Stimulated activated CD4-positive, alpha-beta T cell treated with anti-CD3 and anti-CD28 coated beads, Interleukin-1b, Interleukin-23, amount 100 ng/mL, for 1 hour (primary cell): ENCODE measurements at regions not wholly inside any gene's neighbourhood (a gene's known extent, or its start where the extent isn't known, plus 50 kb on each side); places are given as distances from the start of the nearest gene placed in this dataset.
"Not testable (repeated sequence)": the region's sequence is repeated elsewhere in the genome, so short reads cannot be mapped to it uniquely, and the experiment has no call there.

Experiments used
- DNase-seq, 2 donors: peaks; one replicate each; pipeline ENCODE4 v3.0.0-alpha.2; 2020; ENCODE audit warnings: low read depth in 2 of 2

DNA sequence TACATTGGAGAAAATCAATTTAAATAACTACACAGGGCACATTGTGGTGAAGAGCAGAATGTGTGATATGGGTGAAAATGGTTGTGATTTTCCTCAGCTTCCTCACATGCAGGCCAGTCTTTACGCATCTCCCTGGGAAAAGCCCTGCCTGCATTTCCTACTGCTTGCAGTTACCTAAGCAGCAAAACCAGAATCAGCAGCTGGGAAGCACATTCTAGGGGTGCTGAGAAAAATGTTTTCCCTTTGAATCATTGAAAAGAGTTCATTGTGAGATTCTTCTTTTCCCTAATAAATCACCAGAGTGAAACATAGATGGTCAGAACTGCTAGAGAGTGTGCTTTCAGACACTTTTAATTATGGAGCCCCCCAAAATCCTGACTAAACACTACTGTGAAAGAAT is 656.0 kb downstream of the TDRD15 start:
- DNase-seq = no peak

GRCh38 chr2:21781962-21782361 is 658.2 kb downstream of the TDRD15 start:
- no peak for DNase-seq

DNA sequence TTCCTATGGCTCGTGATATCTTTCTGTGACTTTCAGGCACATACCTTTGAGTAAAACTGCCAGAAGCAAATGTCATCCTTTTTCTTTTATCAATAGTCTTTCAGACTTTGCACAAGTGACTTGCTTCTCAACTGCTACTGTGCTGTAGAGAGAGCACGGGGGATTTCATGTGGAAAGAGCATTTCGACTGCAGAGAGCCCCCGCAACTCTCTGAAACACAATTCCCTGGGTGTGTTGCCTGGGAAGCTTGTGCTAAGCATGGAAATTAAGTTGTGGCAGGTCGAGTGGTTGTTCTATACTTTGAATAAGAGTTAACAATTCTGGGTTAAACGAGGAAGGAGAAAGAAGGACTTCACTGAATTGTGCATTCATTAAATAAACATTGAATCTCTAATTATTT is 659.1 kb downstream of the TDRD15 start:
- no peak for DNase-seq

DNA sequence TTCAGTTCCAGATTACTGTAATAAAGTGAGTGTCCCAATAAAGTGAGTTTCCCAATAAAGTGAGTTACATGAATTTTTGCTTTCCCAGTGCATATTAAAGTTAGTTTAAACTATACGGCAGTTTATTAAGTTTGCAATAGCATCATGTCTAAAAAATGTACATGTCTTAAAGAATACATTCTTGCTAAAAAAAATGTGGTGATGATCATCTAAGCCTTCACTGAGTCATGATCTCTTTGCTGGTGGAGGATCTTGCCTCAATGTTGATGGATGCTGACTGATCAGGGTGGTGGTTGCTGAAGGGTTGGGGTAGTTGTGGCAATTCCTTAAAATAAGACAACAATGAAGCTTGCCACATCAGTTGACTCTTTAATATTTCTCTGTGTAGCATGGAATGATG is 664.2 kb downstream of the TDRD15 start:
- no peak for DNase-seq

DNA sequence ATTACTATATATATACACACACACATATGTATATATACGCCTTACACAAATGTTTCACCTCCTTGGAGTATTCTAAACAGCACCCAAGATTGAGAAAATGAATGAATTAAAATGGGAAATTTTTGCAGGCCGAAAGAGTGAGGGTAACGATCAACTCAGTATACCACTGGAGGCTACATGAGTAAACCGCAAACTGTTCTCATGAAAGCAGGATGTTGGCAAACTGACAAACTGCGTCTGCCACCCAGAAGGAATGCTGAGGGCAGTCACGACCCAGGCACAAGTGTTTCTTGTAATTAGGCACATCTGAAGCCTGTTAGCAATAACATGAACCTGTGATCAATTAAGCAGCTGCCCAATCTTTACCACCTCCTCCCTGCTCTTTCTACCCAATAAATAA is 666.5 kb downstream of the TDRD15 start:
- DNase-seq = not testable (repeated sequence)

- DNase-seq = no peak
These were observed 668.8 kb downstream of the TDRD15 start for GRCh38 chr2:21792571-21792970.

DNA sequence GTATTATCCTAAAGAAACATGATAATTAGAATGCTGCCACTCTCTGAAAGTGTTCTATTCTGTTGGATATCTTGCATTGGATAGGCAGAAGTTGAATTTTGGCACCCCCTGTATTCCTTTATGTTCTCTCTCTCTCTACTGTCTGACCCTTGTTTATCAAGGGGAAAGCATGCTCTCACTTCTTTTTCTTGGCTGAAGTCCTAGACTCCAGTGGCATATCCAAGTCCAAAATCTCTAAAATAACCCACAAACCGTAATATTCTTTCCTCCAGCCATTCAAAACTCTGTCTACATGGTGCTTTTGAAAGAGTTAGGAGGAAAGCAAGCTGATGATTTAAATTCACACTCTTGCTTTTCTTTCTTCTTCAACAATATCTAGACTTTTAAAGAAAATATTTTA is 669.7 kb downstream of the TDRD15 start:
- no peak for DNase-seq

GRCh38 chr2:21794611-21795010 is 670.8 kb downstream of the TDRD15 start:
- DNase-seq = no peak

DNA sequence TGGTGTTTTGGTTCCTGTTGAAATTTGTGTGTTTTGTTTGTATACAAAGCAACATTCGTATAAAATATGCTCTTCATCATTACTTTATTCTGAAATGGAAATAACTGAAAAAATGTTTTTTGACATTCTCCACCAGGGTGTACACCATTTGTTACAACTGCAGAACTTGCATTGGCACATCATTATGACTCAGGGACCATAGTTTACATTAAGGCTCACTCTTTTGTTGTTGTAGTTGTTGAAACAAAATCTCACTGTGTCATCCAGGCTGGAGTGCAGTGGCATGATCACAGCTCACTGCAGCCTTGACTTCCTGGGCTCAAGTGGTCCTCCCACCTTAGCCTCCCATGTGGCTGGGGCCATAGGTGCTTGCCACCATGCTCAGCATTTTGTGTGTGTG is 676.6 kb downstream of the TDRD15 start:
- no peak for DNase-seq

- DNase-seq = no peak
These were observed 679.8 kb downstream of the TDRD15 start for GRCh38 chr2:21803550-21803949.

GRCh38 chr2:21804151-21804550 is 680.4 kb downstream of the TDRD15 start:
- no peak for DNase-seq

GRCh38 chr2:21811541-21811940 is 687.8 kb downstream of the TDRD15 start:
- no peak for DNase-seq

DNA sequence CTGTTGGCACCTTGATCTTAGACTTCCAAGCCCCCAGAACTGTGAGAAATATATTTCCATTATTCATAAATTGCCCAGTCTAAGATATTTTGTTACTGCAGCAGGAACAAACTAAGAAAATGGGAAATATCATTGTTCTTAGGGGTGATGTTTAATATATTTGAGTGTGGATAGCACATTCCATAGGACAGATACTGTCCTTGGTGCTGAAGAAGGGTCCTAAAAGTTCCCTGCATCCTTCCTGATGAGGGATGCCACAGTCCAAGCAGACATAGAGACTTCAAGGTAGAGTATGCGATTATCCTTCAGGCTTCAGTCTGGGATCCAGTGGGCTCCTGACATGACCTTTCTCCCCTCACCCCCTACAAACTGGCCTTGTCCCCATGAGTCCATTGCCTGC is 689.0 kb downstream of the TDRD15 start:
- no peak for DNase-seq

DNA sequence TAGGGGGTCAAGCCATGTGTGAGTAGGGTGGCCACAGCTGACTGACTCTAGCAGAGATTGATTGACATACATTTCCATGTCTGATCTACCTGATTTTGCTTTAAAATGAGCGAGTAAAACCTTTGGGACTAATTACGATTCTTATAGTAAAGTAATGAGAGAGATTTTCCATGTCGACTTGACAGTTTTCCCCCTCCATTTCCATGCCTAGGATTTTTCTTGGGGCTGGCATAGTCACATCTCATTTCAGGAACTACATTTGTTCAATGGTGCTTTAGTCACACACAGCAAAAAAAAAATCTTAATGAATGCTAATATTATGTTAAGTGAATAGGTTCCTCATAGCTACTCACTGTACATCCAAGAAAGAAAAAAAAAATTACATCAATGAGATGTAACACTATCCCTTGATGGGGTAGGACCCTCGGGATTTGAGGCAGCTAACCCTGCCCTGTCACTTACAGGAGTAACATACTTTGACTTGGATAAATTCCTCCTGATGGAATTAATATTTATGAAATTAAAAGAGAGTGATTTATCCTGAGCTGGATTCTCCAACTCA is 690.9 kb downstream of the TDRD15 start:
- DNase-seq = no peak

GRCh38 chr2:21818212-21818795 is 694.5 kb downstream of the TDRD15 start:
- DNase-seq = no peak

DNA sequence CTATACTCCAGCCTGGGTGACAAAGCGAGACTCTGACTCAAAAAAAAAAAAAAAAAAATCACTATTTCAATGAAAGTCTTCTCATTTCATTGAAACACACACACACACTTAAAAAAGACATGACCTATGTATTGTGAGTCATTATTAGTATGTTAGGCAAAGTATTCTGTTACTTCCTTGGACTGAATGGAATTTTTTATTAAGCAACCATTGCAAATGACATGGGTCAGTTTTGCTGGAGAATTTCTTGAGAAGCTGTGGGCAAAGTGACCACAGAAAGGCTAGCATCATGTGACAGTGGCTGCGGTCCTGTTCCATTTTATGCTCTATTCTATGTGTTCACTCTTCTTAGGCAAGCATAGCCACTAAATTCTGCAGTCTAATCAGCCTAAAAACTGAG is 695.7 kb downstream of the TDRD15 start:
- no peak for DNase-seq

DNA sequence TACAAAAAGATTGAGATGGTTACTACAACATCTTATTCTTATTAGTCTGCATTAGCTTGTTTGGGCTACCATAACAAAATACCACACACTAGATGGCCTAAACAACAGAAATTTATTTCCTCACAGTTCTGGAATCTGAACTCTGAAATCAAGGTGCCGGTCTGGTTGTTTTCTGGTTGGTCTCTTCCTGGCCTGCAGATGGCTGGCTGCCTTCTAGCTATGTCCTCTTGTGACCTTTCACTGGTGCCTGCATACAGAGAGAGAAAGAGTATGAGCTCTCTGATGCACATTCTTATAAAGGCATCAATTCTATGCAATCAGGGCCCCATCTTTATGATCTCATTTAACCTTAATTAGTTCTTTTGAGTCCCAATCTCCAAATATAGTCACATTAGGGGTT is 696.5 kb downstream of the TDRD15 start:
- no peak for DNase-seq

GRCh38 chr2:21821672-21822227 is 698.0 kb downstream of the TDRD15 start:
- no peak for DNase-seq

DNA sequence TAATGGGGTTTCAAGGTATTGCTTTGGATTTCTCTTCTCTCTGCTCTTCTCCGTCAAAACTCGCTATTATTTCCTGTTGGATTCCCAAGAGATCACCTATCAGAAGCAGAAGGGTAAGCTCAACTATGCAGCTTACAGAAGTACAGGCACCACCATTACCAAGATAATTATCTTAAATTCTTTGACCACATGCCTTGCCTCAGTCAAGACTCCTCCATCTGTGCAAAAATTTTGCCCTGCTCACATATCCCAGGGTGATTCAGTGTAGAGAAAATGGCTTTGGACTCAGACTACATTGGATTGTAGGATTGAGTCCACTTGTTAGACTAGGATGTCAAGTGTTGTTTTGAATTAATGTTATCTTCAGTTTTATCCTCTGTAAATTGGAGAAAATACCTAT is 698.7 kb downstream of the TDRD15 start:
- no peak for DNase-seq

GRCh38 chr2:21833767-21834166 is 710.0 kb downstream of the TDRD15 start:
- DNase-seq = no peak

- DNase-seq = no peak
These were observed 712.5 kb downstream of the TDRD15 start for GRCh38 chr2:21836261-21836660.

- no peak for DNase-seq
These were observed 713.0 kb downstream of the TDRD15 start for GRCh38 chr2:21836719-21837118.

DNA sequence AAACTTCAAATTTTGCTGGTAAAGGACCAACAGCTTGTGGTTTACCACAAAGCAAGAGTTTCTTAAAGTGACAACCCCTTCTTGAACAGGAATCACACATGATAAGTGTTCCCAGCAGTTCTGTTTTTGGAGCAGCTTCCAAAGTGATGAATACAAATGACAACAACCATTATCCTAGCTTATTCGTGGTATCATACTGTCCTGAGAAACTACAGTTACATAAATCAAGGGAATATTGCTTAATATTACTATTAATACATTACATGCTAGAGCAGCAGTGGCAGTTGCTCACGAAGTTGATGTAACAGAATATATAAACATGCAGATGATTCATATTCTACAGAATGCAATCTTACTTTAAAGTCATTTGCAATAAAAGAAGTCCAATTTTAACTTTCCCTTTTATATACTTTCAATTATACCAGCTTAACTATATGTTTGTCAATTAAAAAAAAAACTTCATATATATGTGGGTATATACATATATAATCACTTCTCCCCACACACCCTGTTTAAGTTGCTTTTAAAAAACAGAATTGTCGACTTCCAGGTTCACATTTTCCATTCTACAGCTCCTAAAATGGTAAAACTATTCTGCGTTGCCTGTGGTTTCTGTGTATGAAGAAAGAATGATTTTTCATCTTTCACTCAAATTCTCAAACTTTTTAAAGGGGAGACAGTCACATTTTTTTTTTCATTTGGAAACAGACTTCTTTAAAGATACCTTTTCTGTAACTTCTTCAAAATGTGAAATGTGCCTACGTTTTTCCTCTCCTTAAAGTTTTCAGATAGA is 713.6 kb downstream of the TDRD15 start:
- no peak for DNase-seq
